ENCODE measurements at regions not wholly inside any gene's neighbourhood (a gene's known extent, or its start where the extent isn't known, plus 50 kb on each side); places are given as distances from the start of the nearest gene placed in this dataset.

DNA sequence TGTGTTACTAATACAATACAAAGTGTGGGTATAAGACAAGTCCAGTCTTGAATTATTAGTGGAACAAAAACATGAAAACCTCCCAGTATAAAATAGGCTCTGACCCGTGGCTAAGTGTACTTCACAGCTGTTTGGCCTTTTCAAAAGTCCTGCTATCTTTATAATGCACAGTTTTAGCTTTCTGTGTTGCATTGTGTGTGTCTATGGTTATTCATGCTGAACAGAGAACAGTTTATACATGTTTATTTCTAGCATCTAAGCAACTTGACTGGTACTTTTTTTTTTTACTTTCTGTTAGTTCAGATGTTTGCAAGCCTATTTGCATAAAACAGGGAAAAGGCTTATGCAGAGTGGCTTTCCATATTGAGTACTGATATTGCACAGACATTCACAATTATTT, 119.2 kb upstream of the CCN2 start:
- DNase-seq, result no peak
- Histone ChIP-seq H4K20me1 (ENCODE audit: insufficient read depth, low read length) (no peaks in the 10 kb centered on the region), H3K4me1 (ENCODE audit: low read length) (0 out of 2 replicates have a peak, but pooled peaks cover 4% of the 10 kb centered on the region), H2AFZ (ENCODE audit: low read length) (peak overlapping the region; percentile 29; the same call in 1 of the 2 replicates), H3K27me3 (replicated peaks; ENCODE audit: insufficient read depth, low read length) (no peaks in the 10 kb centered on the region), H3K4me3 (ENCODE audit: low read length) (no peak overlapping the region), H3K36me3 (replicated peaks; ENCODE audit: insufficient read depth, low read length) (no peaks in the 10 kb centered on the region), H3F3A (ENCODE audit: insufficient read depth, low read length) (no peaks in the 10 kb centered on the region), H3K4me2 (ENCODE audit: low read depth, low read length) (peak overlapping the region; percentile 34; the same call in 1 of the 2 replicates), H3K9ac (ENCODE audit: low read length) (no peak overlapping the region), H3K9me2 (replicated peaks; ENCODE audit: insufficient read depth, low read length) (no peaks in the 10 kb centered on the region), H3K27ac (ENCODE audit: low read length) (no peak overlapping the region), H3K79me2 (ENCODE audit: low read length) (no peaks in the 10 kb centered on the region), H3K9me3 (replicated peaks; ENCODE audit: insufficient read depth, low read length) (no peaks in the 10 kb centered on the region)
- TF ChIP-seq, protein P1, sequence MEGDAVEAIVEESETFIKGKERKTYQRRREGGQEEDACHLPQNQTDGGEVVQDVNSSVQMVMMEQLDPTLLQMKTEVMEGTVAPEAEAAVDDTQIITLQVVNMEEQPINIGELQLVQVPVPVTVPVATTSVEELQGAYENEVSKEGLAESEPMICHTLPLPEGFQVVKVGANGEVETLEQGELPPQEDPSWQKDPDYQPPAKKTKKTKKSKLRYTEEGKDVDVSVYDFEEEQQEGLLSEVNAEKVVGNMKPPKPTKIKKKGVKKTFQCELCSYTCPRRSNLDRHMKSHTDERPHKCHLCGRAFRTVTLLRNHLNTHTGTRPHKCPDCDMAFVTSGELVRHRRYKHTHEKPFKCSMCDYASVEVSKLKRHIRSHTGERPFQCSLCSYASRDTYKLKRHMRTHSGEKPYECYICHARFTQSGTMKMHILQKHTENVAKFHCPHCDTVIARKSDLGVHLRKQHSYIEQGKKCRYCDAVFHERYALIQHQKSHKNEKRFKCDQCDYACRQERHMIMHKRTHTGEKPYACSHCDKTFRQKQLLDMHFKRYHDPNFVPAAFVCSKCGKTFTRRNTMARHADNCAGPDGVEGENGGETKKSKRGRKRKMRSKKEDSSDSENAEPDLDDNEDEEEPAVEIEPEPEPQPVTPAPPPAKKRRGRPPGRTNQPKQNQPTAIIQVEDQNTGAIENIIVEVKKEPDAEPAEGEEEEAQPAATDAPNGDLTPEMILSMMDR (IDR thresholded peaks at IDR 0.05; ENCODE audit: low read length), result no peak
- no peak for TF ChIP-seq EZH2phosphoT487 (IDR thresholded peaks at IDR 0.05; ENCODE audit: low read length)
- TF ChIP-seq EZH2 (optimal IDR thresholded peaks at IDR 0.05; ENCODE audit: low read depth, low read length), result no peak

DNA sequence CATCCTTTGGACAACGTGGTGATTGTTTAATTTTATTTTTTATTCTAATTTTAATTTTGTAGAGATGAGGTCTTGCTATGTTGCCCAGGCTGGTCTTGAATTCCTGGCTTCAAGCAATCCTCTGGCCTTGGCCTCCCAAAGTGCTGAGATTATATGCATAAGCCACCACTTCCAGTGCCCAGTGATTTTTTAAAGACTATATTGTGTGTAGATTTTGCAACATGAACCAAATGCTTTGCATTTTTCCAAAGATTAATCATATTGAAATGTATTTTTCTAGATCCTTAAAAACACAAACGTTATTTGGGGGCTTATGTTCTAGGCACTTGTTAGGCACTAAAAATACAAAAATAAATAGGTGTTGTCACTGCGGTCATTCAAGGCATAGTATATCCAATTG, 117.6 kb upstream of the CCN2 start:
- H3K9ac ChIP-seq (ENCODE audit: low read length), result no peak overlapping the region
- H3F3A ChIP-seq (ENCODE audit: insufficient read depth, low read length), result no peaks in the 10 kb centered on the region
- H4K20me1 ChIP-seq (ENCODE audit: insufficient read depth, low read length), result no peaks in the 10 kb centered on the region
- H3K27ac ChIP-seq (ENCODE audit: low read length), result no peak overlapping the region
- 0 out of 2 replicates have a peak, but pooled peaks cover 4% of the 10 kb centered on the region for H3K4me1 ChIP-seq (ENCODE audit: low read length)
- H3K9me3 ChIP-seq (replicated peaks; ENCODE audit: insufficient read depth, low read length), result no peaks in the 10 kb centered on the region
- no peak overlapping the region for H2AFZ ChIP-seq (ENCODE audit: low read length)
- H3K27me3 ChIP-seq (replicated peaks; ENCODE audit: insufficient read depth, low read length), result no peaks in the 10 kb centered on the region
- DNase-seq, result no peak
- no peak overlapping the region for H3K4me3 ChIP-seq (ENCODE audit: low read length)
- no peaks in the 10 kb centered on the region for H3K9me2 ChIP-seq (replicated peaks; ENCODE audit: insufficient read depth, low read length)
- no peaks in the 10 kb centered on the region for H3K79me2 ChIP-seq (ENCODE audit: low read length)
- no peak overlapping the region for H3K4me2 ChIP-seq (ENCODE audit: low read depth, low read length)
- H3K36me3 ChIP-seq (replicated peaks; ENCODE audit: insufficient read depth, low read length), result no peaks in the 10 kb centered on the region
- no peak for TF ChIP-seq EZH2 (optimal IDR thresholded peaks at IDR 0.05; ENCODE audit: low read depth, low read length)
- no peak for TF ChIP-seq EZH2phosphoT487 (IDR thresholded peaks at IDR 0.05; ENCODE audit: low read length)
- TF ChIP-seq, protein P1 (IDR thresholded peaks at IDR 0.05; ENCODE audit: low read length), result no peak

DNA sequence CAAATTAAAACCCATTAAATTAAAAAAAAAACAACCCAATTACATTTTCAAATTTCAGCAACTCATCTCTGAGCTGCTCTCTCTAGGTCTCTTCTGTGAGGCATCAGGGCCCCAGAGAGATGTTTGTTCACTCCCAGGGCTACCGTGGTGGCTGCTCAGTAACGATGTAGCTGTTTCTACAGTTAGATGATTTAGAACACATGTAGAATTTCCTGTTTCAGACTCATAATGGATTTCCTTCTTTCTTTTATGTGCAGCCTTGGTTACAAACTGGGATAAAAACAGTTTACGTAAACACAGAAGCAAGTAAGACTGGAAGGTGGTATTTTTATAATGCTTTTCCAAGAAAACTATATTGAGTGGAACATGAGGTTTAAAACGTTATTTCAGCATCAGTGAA, 116.1 kb upstream of the CCN2 start:
- no peak for DNase-seq
- Histone ChIP-seq H3K9ac (ENCODE audit: low read length) (no peak overlapping the region), H3K27ac (ENCODE audit: low read length) (no peak overlapping the region), H3K79me2 (ENCODE audit: low read length) (no peaks in the 10 kb centered on the region), H3K36me3 (replicated peaks; ENCODE audit: insufficient read depth, low read length) (no peaks in the 10 kb centered on the region), H4K20me1 (ENCODE audit: insufficient read depth, low read length) (no peaks in the 10 kb centered on the region), H3F3A (ENCODE audit: insufficient read depth, low read length) (no peaks in the 10 kb centered on the region), H3K27me3 (replicated peaks; ENCODE audit: insufficient read depth, low read length) (no peaks in the 10 kb centered on the region), H3K9me2 (replicated peaks; ENCODE audit: insufficient read depth, low read length) (no peaks in the 10 kb centered on the region), H3K9me3 (replicated peaks; ENCODE audit: insufficient read depth, low read length) (no peaks in the 10 kb centered on the region), H3K4me1 (ENCODE audit: low read length) (0 out of 2 replicates have a peak, but pooled peaks cover 4% of the 10 kb centered on the region), H3K4me2 (ENCODE audit: low read depth, low read length) (no peak overlapping the region), H3K4me3 (ENCODE audit: low read length) (no peak overlapping the region), H2AFZ (ENCODE audit: low read length) (no peak overlapping the region)
- TF ChIP-seq EZH2phosphoT487 (IDR thresholded peaks at IDR 0.05; ENCODE audit: low read length) (no peak), EZH2 (optimal IDR thresholded peaks at IDR 0.05; ENCODE audit: low read depth, low read length) (no peak)
- TF ChIP-seq, protein P1 (IDR thresholded peaks at IDR 0.05; ENCODE audit: low read length), result no peak

All from MM.1S (cell line).